GM23338 (cell line): ENCODE measurements at regions not wholly inside any gene's neighbourhood (a gene's known extent, or its start where the extent isn't known, plus 50 kb on each side); places are given as distances from the start of the nearest gene placed in this dataset.

ENCODE experiments used
- EZH2 ChIP-seq: fragments of 200-600 bp; sonication (generic); IDR thresholded peaks from one replicate; pipeline ENCODE4 v1.8.0; 2017; ENCODE audit warnings: antibody characterized with exemption, mild to moderate bottlenecking, low read depth; ENCODE audit not compliant: unreplicated experiment
- JUNB ChIP-seq: IDR thresholded peaks from one replicate; pipeline ENCODE4 v1.6.1; 2016; ENCODE audit warnings: antibody characterized with exemption; ENCODE audit not compliant: unreplicated experiment
- NANOG ChIP-seq: IDR thresholded peaks from 2 replicates; pipeline ENCODE4 v1.6.1; 2016; ENCODE audit warnings: antibody characterized with exemption, borderline replicate concordance
- POLR2AphosphoS5 ChIP-seq: IDR thresholded peaks from 2 replicates; pipeline ENCODE4 v1.6.1; 2016; ENCODE audit warnings: antibody characterized with exemption, low read depth
- STAT1 ChIP-seq: IDR thresholded peaks from one replicate; pipeline ENCODE4 v1.6.1; 2016; ENCODE audit warnings: antibody characterized with exemption; ENCODE audit not compliant: unreplicated experiment
- TF ChIP-seq, protein P1 (sequence below): fragments of 250-450 bp; sonication (Bioruptor Pico); IDR thresholded peaks from 2 replicates; pipeline ENCODE4 v1.5.0; 2020; ENCODE audit warnings: mild to moderate bottlenecking, moderate library complexity
- TF ChIP-seq, protein P2 (sequence below): IDR thresholded peaks from one replicate; pipeline ENCODE4 v1.6.1; 2018; ENCODE audit warnings: antibody characterized with exemption; ENCODE audit not compliant: unreplicated experiment
- TF ChIP-seq, protein P3 (sequence below): IDR thresholded peaks from 2 replicates; pipeline ENCODE4 v1.6.1; 2016; ENCODE audit warnings: antibody characterized with exemption

DNA sequence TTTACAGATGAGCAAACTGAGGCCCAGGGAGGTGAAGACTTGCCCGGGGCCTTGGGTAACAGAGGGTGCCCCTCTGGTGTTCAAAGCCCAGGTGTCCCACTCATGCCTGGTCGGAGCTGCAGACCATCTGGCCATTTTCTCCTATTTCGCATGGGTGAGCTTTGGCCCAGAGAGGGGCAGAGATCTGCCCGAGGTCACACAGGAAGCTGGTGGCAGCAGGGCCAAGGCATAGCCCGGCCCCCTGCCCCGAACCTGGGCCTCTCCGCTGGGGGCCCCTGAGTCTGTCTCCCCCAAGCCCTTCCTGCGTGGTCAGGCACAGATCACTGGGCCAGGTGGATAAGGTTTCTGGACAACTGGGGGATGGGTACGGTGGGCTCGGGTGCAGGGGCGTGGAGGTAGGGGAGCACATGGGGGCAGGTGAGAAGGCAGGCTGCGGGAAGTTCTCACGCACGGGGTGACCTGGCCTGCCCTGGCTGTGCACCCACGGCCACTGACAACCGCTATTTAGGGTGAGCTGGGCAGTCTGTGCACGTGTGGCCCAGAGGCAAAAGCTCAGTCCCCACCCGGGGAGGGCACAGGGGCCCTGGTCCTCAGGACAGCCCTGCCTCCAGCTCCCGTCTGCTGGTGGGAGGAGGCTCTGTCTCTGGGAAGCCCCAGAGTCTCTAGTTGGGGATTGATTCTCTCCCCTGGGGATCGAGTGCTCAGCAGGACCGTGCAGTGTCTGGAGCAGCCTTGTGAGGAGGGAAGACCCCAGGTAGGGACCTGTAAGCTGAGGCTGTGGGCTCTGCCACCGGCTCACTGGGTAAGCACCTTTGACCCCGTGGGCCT lies 68.6 kb downstream of the UNCX start (continued):
- TF ChIP-seq, protein P1, sequence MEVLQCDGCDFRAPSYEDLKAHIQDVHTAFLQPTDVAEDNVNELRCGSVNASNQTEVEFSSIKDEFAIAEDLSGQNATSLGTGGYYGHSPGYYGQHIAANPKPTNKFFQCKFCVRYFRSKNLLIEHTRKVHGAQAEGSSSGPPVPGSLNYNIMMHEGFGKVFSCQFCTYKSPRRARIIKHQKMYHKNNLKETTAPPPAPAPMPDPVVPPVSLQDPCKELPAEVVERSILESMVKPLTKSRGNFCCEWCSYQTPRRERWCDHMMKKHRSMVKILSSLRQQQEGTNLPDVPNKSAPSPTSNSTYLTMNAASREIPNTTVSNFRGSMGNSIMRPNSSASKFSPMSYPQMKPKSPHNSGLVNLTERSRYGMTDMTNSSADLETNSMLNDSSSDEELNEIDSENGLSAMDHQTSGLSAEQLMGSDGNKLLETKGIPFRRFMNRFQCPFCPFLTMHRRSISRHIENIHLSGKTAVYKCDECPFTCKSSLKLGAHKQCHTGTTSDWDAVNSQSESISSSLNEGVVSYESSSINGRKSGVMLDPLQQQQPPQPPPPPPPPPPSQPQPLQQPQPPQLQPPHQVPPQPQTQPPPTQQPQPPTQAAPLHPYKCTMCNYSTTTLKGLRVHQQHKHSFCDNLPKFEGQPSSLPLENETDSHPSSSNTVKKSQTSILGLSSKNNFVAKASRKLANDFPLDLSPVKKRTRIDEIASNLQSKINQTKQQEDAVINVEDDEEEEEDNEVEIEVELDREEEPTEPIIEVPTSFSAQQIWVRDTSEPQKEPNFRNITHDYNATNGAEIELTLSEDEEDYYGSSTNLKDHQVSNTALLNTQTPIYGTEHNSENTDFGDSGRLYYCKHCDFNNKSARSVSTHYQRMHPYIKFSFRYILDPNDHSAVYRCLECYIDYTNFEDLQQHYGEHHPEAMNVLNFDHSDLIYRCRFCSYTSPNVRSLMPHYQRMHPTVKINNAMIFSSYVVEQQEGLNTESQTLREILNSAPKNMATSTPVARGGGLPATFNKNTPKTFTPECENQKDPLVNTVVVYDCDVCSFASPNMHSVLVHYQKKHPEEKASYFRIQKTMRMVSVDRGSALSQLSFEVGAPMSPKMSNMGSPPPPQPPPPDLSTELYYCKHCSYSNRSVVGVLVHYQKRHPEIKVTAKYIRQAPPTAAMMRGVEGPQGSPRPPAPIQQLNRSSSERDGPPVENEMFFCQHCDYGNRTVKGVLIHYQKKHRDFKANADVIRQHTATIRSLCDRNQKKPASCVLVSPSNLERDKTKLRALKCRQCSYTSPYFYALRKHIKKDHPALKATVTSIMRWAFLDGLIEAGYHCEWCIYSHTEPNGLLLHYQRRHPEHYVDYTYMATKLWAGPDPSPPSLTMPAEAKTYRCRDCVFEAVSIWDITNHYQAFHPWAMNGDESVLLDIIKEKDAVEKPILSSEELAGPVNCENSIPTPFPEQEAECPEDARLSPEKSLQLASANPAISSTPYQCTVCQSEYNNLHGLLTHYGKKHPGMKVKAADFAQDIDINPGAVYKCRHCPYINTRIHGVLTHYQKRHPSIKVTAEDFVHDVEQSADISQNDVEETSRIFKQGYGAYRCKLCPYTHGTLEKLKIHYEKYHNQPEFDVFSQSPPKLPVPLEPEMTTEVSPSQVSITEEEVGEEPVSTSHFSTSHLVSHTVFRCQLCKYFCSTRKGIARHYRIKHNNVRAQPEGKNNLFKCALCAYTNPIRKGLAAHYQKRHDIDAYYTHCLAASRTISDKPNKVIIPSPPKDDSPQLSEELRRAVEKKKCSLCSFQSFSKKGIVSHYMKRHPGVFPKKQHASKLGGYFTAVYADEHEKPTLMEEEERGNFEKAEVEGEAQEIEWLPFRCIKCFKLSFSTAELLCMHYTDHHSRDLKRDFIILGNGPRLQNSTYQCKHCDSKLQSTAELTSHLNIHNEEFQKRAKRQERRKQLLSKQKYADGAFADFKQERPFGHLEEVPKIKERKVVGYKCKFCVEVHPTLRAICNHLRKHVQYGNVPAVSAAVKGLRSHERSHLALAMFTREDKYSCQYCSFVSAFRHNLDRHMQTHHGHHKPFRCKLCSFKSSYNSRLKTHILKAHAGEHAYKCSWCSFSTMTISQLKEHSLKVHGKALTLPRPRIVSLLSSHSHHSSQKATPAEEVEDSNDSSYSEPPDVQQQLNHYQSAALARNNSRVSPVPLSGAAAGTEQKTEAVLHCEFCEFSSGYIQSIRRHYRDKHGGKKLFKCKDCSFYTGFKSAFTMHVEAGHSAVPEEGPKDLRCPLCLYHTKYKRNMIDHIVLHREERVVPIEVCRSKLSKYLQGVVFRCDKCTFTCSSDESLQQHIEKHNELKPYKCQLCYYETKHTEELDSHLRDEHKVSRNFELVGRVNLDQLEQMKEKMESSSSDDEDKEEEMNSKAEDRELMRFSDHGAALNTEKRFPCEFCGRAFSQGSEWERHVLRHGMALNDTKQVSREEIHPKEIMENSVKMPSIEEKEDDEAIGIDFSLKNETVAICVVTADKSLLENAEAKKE (CRISPR knock-in tag): no peak
- no peak for TF ChIP-seq JUNB
- no peak for TF ChIP-seq POLR2AphosphoS5
- TF ChIP-seq, protein P2, sequence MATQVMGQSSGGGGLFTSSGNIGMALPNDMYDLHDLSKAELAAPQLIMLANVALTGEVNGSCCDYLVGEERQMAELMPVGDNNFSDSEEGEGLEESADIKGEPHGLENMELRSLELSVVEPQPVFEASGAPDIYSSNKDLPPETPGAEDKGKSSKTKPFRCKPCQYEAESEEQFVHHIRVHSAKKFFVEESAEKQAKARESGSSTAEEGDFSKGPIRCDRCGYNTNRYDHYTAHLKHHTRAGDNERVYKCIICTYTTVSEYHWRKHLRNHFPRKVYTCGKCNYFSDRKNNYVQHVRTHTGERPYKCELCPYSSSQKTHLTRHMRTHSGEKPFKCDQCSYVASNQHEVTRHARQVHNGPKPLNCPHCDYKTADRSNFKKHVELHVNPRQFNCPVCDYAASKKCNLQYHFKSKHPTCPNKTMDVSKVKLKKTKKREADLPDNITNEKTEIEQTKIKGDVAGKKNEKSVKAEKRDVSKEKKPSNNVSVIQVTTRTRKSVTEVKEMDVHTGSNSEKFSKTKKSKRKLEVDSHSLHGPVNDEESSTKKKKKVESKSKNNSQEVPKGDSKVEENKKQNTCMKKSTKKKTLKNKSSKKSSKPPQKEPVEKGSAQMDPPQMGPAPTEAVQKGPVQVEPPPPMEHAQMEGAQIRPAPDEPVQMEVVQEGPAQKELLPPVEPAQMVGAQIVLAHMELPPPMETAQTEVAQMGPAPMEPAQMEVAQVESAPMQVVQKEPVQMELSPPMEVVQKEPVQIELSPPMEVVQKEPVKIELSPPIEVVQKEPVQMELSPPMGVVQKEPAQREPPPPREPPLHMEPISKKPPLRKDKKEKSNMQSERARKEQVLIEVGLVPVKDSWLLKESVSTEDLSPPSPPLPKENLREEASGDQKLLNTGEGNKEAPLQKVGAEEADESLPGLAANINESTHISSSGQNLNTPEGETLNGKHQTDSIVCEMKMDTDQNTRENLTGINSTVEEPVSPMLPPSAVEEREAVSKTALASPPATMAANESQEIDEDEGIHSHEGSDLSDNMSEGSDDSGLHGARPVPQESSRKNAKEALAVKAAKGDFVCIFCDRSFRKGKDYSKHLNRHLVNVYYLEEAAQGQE: no peak
- no peak for TF ChIP-seq NANOG
- TF ChIP-seq EZH2: no peak
- TF ChIP-seq, protein P3, sequence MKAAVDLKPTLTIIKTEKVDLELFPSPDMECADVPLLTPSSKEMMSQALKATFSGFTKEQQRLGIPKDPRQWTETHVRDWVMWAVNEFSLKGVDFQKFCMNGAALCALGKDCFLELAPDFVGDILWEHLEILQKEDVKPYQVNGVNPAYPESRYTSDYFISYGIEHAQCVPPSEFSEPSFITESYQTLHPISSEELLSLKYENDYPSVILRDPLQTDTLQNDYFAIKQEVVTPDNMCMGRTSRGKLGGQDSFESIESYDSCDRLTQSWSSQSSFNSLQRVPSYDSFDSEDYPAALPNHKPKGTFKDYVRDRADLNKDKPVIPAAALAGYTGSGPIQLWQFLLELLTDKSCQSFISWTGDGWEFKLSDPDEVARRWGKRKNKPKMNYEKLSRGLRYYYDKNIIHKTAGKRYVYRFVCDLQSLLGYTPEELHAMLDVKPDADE: no peak
- no peak for TF ChIP-seq STAT1
